Activated CD8-positive, alpha-beta memory T cell treated with anti-CD3 and anti-CD28 coated beads, Interleukin-2, amount 10 ng/mL, durations not matched to agents 7 days and 5 days (primary cell): ENCODE measurements at regions not wholly inside any gene's neighbourhood (a gene's known extent, or its start where the extent isn't known, plus 50 kb on each side); places are given as distances from the start of the nearest gene placed in this dataset.

ENCODE experiments used
- ATAC-seq: fragments of 150-1000 bp; cut with Tn5 transposase; one replicate; pipeline ENCODE4 v1.10.0; 2021; ENCODE audit warnings: moderate library complexity
- CTCF ChIA-PET: fragments of 350-600 bp; sonication (Branson Sonifier 250); formaldehyde crosslinking; loops from one replicate; lab custom pipeline; 2021; ENCODE audit warnings: antibody characterized with exemption; lab: Charles Lee
- DNase-seq: peaks from one replicate; pipeline ENCODE4 v3.0.0-alpha.2; 2020
- H3K27ac Mint-ChIP-seq: one replicate; pipeline ENCODE4 v1.8.0; 2021; ENCODE audit warnings: mild to moderate bottlenecking, mixed read lengths
- H3K27me3 Mint-ChIP-seq: one replicate; pipeline ENCODE4 v1.8.0; 2021; ENCODE audit warnings: mixed read lengths
- H3K36me3 Mint-ChIP-seq: one replicate; pipeline ENCODE4 v1.8.0; 2021; ENCODE audit warnings: mild to moderate bottlenecking, mixed read lengths
- H3K4me1 Mint-ChIP-seq: one replicate; pipeline ENCODE4 v1.8.0; 2021; ENCODE audit warnings: mixed read lengths
- H3K4me3 Mint-ChIP-seq: one replicate; pipeline ENCODE4 v1.8.0; 2021; ENCODE audit warnings: mild to moderate bottlenecking, moderate library complexity, mixed read lengths
- H3K9me3 Mint-ChIP-seq: one replicate; pipeline ENCODE4 v1.8.0; 2022; ENCODE audit warnings: low read depth, mixed read lengths

DNA sequence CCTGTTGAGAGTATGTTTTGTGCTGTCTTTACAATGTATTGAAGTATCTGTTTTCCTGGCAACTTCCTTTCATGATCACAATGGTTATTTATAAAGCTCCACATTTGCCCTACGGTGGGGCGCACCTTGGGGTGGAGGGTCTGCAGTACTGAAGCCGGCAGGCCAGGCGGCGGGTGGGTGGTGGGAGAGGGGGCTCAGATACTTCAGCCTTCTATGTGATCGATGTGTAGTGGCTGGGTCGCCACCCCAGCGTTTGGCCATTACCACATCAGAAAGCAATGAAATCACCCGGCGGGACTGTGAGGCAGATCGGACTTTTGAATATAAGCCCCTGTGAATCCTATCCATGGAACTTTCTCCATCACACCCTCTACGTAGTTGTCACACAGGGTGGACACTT lies 196.6 kb downstream of the FOXL1 start:
- ATAC-seq (no peak), DNase-seq (no peak)
- Mint-ChIP-seq H3K9me3 (no peaks in the 10 kb centered on the region), H3K36me3 (no peaks in the 10 kb centered on the region), H3K4me3 (no peak overlapping the region), H3K4me1 (no peaks in the 10 kb centered on the region), H3K27me3 (peaks cover 2% of the 10 kb centered on the region), H3K27ac (no peak overlapping the region)
- CTCF ChIA-PET, result no interaction called here

GRCh38 chr16:86775511-86775921 lies 197.2 kb downstream of the FOXL1 start:
- Mint-ChIP-seq H3K4me3 (no peak overlapping the region), H3K4me1 (no peaks in the 10 kb centered on the region), H3K36me3 (no peaks in the 10 kb centered on the region), H3K27me3 (peaks cover 2% of the 10 kb centered on the region), H3K27ac (no peak overlapping the region), H3K9me3 (no peaks in the 10 kb centered on the region)
- CTCF ChIA-PET, result no interaction called here
- DNase-seq, result no peak
- no peak for ATAC-seq

DNA sequence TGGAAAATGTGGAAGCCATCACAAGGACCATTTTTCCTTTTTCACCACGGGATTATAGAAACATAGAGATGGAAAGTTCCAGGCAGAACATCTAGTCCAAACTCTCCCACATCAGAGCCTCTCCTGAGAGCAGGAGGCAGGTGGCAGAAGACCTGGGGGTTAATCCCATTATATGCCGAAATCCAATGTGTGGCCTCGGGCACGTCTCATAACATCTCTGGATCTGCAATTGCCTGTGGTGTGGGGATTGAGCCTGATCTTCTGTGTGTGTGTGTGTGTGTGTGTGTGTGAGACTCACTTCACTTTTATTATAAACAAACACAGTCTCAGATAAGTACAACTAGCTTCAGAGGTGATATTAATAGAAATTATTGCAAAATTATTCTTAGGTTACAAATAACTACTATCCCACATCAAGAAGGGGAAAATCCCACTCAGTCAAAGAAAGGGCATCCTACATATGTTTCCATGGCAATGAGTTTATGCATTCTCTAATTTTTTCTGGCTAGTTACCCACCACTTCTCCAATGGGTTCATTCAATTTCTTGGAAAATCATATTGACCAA lies 199.1 kb downstream of the FOXL1 start:
- Mint-ChIP-seq H3K9me3 (no peaks in the 10 kb centered on the region), H3K36me3 (no peaks in the 10 kb centered on the region), H3K27ac (no peak overlapping the region), H3K4me3 (no peak overlapping the region), H3K4me1 (no peaks in the 10 kb centered on the region), H3K27me3 (peaks cover 2% of the 10 kb centered on the region)
- ATAC-seq (no peak), DNase-seq (no peak)
- CTCF ChIA-PET, result no interaction called here

DNA sequence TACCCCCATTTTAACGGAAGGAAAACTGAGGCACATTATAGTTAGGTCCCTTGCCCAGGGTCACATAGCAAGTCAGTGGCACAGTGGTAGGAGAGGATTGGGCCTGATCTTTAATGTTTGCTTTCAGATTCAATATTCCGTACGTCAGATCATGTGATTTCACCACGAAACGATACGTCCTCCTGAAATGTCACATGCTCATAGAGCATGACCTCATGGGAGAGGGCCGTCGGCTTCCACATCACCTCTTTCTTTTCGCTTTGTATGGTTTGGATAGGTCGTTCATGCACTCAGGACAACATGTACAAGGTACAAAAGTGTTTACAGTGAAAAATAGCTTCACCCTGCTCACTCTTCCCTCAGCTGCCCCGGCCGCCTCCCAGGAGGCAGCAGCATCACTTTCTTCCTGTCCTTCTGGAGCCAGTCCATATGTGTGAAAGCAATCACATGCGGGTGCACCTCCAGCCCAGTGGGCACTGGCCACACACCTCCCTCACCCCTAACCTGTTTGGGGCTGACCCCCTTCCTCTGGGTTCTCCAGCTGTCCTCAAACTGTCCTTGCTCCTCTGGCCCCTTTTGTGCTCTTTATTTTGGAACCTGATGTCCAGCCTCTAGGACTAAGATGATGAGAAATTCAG lies 199.9 kb downstream of the FOXL1 start:
- Mint-ChIP-seq H3K4me1 (no peaks in the 10 kb centered on the region), H3K4me3 (no peak overlapping the region), H3K27me3 (peaks cover 2% of the 10 kb centered on the region), H3K9me3 (no peaks in the 10 kb centered on the region), H3K36me3 (no peaks in the 10 kb centered on the region), H3K27ac (no peak overlapping the region)
- CTCF ChIA-PET, result no interaction called here
- no peak for ATAC-seq
- no peak for DNase-seq

- Mint-ChIP-seq H3K9me3 (no peaks in the 10 kb centered on the region), H3K27ac (no peak overlapping the region), H3K36me3 (no peaks in the 10 kb centered on the region), H3K4me1 (no peaks in the 10 kb centered on the region), H3K27me3 (peaks cover 2% of the 10 kb centered on the region), H3K4me3 (no peak overlapping the region)
- no peak for DNase-seq
- CTCF ChIA-PET, result no interaction called here
- ATAC-seq, result no peak
These were observed 200.6 kb downstream of the FOXL1 start for GRCh38 chr16:86778978-86779377.

GRCh38 chr16:86781046-86781445 lies 202.7 kb downstream of the FOXL1 start:
- Mint-ChIP-seq H3K9me3 (no peaks in the 10 kb centered on the region), H3K27me3 (no peaks in the 10 kb centered on the region), H3K27ac (no peak overlapping the region), H3K4me3 (no peak overlapping the region), H3K36me3 (no peaks in the 10 kb centered on the region), H3K4me1 (no peaks in the 10 kb centered on the region)
- ATAC-seq (no peak), DNase-seq (no peak)
- CTCF ChIA-PET, result interaction anchor here (1.2 kb wide), 1 partner anchor 17 kb away, joined by 3 read pairs; no protein-coding TSS in a partner anchor

DNA sequence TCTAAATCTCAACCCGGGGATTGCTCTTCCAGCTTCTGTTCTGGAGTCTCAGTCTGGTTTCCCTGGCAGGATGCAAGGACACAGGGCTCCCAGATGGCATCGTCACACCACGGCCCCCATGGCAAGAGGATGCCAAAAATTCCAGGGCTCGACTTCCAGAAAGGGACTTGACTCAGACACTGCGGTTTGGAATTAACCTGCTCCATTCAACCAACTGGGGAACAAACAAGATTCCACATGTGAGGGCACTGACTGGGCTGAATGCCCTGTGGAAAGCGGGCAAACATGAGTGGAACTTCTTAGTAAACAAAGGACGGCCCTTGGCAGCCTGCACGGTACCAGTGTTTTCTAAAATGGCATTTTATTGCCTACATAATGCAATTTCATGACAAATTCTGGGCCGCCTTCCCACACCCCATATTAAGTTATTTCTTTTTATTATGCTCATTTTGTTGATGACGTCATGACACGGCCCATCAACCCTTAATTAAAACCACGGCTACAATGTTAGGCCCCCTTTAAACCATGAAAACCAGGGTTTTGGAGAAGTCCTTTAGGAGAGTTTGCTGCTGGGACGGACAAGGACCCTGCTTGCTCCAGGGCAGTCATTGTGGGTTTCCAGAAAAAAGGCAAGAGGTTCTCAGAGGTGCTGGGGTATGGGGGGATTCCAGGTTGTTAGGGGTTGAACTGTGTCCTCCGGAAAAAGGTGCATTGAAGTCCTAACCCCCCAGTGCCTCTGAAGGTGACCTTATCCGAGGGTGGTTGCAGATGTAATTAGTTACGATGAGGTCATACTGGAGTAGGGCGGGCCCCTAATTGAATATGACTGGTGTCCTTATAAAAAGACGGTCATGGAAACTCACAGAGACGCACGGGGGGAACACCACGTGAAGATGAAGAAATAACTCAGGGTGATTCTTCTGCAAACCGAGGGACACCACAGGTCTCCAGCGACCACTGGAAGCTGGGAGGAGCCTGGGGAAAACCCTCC lies 205.6 kb downstream of the FOXL1 start:
- CTCF ChIA-PET, result no interaction called here
- Mint-ChIP-seq H3K36me3 (no peaks in the 10 kb centered on the region), H3K27me3 (no peaks in the 10 kb centered on the region), H3K27ac (no peak overlapping the region), H3K4me3 (no peak overlapping the region), H3K4me1 (no peaks in the 10 kb centered on the region), H3K9me3 (no peaks in the 10 kb centered on the region)
- DNase-seq (no peak), ATAC-seq (no peak)

DNA sequence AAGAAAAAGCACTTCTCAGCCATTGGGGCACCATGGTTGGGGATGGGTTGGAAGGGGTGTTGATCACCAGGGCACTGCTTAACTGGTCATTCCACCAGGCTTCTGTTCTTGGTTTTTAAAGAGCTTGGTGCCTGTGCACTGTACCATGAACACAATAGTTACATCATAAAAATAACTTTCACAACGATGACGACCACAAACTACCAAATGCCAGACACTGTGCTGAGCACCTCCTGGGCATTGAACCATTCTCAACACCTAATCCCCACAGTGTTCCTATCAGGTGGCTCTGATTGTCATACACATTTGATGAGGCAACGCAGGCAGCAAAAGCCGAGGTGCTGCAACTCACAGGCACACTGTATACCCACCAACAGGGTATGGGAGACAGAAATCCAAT lies 208.0 kb downstream of the FOXL1 start:
- no peak for ATAC-seq
- no peak overlapping the region for H3K27ac Mint-ChIP-seq
- no peak overlapping the region for H3K4me3 Mint-ChIP-seq
- DNase-seq, result no peak
- no peaks in the 10 kb centered on the region for H3K27me3 Mint-ChIP-seq
- H3K36me3 Mint-ChIP-seq, result no peaks in the 10 kb centered on the region
- no peaks in the 10 kb centered on the region for H3K9me3 Mint-ChIP-seq
- CTCF ChIA-PET, result no interaction called here
- no peaks in the 10 kb centered on the region for H3K4me1 Mint-ChIP-seq

DNA sequence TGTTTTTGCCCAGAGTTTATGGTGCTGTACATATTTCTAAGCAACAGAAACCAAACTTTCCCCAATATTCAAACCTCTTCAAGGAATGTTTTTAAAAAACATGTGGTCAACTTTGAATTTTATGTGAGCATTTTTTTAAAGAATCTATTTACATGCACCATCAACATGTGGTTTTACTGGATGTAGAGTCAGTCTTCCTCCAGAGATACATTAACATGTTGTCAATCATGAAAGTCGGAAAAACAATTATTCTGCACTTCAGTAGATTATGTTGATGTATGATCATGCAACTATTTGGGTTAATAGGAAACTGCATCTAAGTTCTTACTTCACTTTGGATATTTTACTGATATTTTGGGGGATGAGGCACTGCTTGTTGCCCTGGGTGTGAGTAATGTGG lies 208.6 kb downstream of the FOXL1 start:
- Mint-ChIP-seq H3K27ac (no peak overlapping the region), H3K27me3 (no peaks in the 10 kb centered on the region), H3K36me3 (no peaks in the 10 kb centered on the region), H3K4me3 (no peak overlapping the region), H3K4me1 (no peaks in the 10 kb centered on the region), H3K9me3 (no peaks in the 10 kb centered on the region)
- CTCF ChIA-PET, result no interaction called here
- ATAC-seq, result no peak
- no peak for DNase-seq

GRCh38 chr16:86787538-86787937 lies 209.2 kb downstream of the FOXL1 start:
- ATAC-seq (no peak), DNase-seq (no peak)
- no peaks in the 10 kb centered on the region for H3K9me3 Mint-ChIP-seq
- no peak overlapping the region for H3K27ac Mint-ChIP-seq
- no peaks in the 10 kb centered on the region for H3K27me3 Mint-ChIP-seq
- no peaks in the 10 kb centered on the region for H3K36me3 Mint-ChIP-seq
- H3K4me3 Mint-ChIP-seq, result no peak overlapping the region
- no peaks in the 10 kb centered on the region for H3K4me1 Mint-ChIP-seq
- CTCF ChIA-PET, result no interaction called here

DNA sequence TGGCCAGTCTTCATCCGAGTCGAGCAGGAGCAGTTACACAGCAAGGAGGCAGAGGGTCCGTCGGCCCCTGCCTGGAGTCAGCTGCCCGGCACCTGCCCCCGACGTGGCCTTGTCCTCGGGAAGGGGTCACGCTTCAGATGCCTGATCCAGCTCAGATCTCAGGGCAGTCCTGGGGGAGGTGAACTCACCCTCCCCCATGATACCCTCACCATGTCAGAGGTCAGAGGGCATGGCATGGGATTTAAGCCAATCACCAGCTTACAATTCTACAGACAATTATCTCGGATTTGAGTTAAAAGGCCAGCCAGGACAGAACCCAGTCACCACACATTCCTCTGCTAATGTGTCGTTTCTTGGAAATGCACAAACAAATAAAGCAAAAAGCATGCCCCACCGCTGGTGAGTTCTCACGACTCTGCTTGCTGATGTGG lies 211.3 kb downstream of the FOXL1 start:
- H3K9me3 Mint-ChIP-seq, result no peaks in the 10 kb centered on the region
- H3K27ac Mint-ChIP-seq, result no peak overlapping the region
- no peaks in the 10 kb centered on the region for H3K4me1 Mint-ChIP-seq
- ATAC-seq, result no peak
- H3K4me3 Mint-ChIP-seq, result no peak overlapping the region
- CTCF ChIA-PET, result no interaction called here
- DNase-seq, result no peak
- H3K27me3 Mint-ChIP-seq, result no peaks in the 10 kb centered on the region
- H3K36me3 Mint-ChIP-seq, result no peaks in the 10 kb centered on the region

DNA sequence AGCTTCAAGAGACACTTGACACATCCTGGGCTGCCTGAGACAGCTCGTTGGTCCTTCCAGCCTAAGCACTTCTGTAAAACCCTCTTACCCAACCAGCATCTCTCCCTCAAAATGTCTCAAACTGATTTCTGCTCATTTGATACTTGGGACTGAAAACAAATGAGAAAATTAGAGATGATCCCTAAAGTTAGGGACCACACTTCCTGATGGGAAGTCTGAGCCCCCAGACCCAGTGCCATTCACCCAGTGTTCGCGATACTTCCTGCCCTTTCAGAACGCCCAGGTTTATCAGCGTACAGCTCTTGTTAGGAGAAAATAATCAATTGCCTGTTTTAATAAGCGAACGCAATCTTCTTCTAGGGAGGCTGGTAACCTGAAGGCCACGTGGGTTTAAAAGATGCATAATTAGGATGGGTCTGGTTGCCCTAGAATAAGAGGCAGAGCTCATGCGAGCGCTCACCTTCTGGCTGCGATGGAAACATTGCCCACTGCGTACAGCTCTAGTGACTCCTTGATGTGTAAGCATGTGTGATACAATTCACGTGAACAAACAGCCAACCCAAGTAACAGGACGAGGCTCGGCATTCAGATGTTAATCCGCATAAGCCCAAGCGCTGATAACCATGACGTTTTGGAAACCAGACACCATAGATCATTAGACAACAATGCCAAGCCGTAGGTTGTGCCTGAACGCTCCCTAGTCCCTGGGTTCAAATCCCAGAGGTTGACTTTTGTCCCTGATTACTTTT lies 213.1 kb downstream of the FOXL1 start:
- Mint-ChIP-seq H3K27me3 (no peaks in the 10 kb centered on the region), H3K4me1 (no peaks in the 10 kb centered on the region), H3K27ac (no peak overlapping the region), H3K9me3 (no peaks in the 10 kb centered on the region), H3K4me3 (no peak overlapping the region), H3K36me3 (no peaks in the 10 kb centered on the region)
- CTCF ChIA-PET, result no interaction called here
- no peak for ATAC-seq
- DNase-seq, result no peak

GRCh38 chr16:86794216-86794864 lies 216.0 kb downstream of the FOXL1 start:
- DNase-seq (no peak), ATAC-seq (no peak)
- CTCF ChIA-PET, result no interaction called here
- Mint-ChIP-seq H3K4me3 (no peak overlapping the region), H3K27me3 (peaks cover 6% of the 10 kb centered on the region), H3K4me1 (no peaks in the 10 kb centered on the region), H3K9me3 (no peaks in the 10 kb centered on the region), H3K27ac (no peak overlapping the region), H3K36me3 (no peaks in the 10 kb centered on the region)
